ENCODE measurements at regions not wholly inside any gene's neighbourhood (a gene's known extent, or its start where the extent isn't known, plus 50 kb on each side); places are given as distances from the start of the nearest gene placed in this dataset.

DNA sequence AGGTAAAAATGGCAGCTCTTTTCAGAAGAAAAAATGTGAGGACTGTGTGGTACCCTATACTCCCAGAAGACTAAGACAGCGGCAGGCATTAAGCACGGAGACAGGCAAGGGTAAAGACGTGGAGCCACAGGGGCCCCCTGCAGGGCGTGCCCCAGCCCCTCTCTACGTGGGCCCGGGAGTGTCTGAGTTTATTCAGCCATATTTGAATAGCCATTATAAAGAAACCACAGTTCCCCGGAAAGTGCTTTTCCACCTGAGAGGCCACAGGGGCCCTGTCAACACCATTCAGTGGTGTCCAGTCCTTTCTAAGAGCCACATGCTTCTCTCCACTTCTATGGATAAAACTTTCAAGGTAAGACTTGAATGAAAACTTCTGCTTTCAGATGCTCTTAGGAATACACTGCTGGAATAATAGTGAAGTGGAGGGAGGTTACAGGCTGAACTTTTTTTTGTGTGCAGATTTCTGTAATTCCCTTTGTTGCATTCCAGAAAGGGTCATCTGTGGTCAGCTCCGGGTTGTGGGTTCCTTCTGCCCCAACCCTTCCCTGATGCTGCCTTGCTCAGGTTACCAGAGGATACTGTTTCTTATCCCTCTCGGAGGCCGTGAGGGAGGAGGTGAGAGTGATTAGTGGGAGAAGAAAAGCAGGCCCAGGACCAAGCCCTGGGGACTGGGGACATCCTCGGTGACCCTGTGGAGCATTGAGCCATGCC is 58.4 kb downstream of the SLC25A47 start:
- no peak for DNase-seq

DNA sequence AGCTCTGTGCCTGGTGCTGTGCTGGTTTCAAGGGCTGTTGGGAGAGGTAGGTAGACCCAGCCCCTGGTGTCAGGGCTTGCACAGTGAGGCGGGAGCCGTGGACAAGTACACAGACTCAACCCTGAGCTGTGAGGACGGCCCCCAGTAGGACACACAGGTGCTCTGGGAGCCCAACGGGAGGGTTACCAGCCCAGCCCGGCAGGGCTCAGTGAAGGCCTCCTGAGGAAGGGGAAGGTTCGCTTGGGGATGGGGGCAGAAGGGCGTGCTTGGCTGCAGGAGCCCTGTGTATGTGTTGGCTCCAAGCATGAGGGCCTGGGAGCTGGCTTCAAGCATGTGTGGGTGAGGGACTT is 58.9 kb downstream of the SLC25A47 start:
- no peak for DNase-seq

DNA sequence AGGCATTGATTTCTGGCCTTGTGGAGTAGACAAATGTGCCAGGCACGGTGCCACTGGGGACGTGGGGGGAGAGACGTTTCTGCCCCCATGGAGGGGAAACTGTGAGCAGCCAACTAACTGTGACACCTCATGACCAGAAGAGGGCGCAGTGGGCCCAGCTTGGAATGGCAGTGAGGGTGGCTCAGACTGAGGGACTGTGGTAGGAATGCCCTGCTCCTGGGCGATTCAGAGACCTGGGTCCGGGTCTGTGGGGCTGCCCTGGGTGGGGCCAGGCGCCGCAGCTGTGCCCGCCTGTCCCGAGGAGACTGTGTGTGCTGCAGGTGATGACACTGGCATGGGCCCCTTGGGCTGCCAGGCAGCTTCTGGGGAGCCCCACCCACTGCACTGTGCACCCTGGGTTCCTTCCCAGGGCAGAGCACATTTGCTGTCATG is 60.6 kb downstream of the SLC25A47 start:
- peak; percentile 72 for DNase-seq

DNA sequence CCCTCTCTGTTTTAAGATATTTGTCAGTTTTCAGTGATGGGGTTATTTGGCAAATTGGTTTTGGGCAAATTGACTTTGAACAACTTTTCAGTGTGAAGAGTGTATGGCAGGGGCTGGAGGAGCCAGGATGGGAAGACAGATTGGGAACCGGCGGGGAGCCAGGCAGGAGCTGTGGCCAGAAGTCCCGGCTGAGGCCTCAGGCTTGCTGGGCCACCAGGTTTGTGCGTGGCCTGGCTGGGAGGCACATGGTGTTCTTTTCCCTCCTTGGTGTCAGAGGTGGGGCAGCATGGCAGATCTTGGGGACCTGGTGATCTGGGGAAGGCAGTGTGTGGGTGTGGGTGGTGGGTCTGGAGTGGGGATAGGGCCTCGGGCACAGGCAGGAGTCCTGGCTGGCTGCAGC is 61.1 kb downstream of the SLC25A47 start:
- DNase-seq = no peak

DNA sequence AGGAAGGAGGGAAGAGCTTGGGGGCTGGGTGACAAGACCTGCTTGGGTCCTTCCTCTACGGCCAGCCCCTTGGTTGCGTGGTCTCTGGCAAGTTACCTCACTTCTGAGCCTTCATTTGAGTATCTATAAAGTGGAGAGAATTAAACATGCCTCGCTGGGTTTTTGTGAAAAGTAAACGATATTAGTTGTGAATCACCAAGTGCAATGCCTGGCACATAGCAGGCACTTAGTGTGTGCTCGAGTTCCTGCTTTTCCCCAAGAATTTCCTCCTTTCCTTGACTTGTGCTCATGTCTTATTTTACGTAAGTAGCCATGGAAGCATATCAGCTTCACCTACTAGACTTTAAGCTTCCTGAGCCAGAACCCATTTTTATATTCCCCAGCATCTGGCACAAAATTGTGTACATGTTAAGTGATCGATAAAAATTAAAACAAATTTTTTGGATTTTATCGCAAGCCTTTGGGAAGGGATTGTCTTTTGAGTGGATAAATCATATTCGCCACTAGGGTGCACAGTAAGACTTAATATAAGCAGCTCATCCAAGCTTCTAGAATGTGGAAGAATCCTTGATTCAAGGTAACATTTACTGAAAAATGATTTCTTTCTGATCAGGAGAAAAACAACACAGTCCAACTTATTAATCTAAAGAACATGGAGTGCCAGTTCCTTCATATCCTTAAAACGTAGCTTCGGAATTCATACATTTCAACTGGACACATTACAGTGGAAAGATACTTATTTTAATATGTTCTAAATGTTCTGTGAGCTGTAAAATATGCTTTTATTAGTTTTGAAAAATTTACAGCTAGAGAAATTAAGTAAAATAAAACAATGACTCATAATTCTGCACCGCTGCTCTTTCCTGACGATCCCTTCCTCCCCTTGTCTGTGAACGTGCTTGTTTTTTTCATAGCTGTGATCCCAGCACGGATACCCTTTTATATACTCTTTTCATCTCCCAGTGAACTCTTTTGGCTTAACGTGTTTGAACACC is 62.0 kb downstream of the SLC25A47 start:
- peak; percentile 9 for DNase-seq

DNA sequence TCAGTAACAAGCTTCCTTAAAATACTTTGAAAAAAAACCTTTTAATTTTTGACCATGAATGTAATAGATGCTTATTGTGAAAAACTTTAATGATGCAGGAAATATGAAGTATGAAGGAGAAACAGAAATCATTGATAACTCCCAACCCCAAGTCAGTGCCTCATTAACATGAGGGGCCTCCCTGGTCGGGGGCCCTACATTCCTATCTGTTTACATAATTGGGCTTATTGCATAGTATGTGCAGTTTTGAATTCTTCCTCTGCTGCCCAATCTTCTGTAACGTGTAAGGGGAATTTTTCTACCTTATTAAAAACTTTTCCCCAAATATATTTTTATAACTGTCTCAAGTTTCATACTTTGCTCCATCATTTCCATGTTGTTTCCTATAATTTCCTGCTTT is 63.0 kb downstream of the SLC25A47 start:
- no peak for DNase-seq

DNA sequence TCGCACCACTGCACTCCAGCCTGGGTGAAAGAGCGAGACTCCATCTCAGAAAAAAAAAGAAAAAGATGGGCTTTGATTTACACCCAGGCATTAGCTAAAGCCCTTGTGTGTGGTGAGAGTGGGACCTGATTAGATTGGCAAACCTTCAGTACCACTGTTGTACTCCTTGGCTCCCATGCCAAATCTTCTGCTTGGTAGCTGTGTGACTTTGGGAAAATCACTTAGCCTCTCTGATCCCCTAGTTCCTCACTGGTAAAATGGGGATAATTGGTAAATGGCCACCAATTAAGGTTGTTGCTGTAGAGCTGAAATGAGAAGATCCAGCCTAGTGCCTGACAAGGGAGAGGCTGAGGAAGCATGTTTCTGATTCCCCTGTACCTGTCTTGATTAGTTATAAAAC is 63.7 kb downstream of the SLC25A47 start:
- no peak for DNase-seq

DNA sequence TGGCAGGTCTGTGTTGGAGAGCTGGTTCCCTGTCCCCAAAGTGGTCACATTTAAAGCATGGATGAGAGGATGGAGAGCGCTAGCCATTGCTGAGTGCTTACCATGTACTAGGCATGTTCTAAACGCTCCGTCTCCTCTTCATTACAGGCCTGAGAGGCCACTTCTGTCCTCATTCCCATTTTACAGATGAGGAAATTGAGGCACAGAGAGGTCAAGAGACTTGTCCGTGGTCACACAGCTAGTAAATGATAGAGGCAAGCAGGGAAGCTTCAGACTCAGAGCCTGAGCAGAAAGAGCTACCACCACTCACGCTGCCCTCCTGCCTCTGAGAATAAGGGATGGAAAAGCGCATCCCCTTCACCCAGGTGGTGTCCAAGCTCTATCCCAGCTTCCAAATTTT is 64.3 kb downstream of the SLC25A47 start:
- no peak for DNase-seq

DNA sequence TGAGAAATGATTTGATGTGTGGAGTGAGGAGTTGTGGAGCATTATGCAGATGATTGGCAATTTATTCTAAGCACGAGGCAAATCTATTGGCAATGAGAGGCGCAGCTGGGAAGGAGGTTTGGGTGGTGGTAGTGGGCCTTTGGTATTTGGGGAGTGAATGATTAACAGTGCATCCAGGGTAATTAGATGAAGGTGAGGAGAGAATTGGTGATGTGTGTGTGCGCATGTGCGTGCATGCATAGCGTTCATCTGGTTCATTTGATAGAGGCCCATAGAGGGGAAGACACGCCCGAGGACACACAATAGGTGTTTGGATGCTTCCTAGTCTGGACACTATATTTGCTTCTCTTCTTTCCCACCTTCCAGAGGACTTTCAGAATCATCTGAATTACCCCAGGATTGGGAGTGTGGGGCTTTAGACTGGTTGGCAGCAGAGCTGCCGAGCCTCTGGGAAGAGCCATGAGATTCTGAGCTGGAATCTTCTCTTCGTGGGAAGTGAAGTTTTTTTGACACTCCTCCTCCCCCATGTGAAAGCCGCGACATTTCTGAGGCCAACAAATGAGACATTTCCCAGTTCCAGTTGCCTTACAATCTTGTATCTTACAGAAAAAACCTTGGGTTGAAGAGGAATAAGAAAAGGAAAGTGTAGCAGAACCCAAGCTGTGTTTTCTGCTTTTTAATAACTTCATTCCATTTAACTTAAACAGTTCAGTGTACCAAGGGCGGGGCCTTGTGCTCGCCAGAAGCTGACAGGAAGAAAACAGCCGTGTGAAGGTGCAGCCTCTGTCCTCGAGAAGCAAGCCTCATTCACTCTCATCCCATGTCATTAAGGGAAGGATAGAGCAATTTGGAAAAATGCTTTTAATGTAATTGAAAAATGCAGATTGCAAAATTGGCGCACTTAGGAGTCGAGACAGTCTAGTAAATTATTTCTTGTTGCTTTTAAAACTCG is 65.2 kb downstream of the SLC25A47 start:
- DNase-seq = no peak

DNA sequence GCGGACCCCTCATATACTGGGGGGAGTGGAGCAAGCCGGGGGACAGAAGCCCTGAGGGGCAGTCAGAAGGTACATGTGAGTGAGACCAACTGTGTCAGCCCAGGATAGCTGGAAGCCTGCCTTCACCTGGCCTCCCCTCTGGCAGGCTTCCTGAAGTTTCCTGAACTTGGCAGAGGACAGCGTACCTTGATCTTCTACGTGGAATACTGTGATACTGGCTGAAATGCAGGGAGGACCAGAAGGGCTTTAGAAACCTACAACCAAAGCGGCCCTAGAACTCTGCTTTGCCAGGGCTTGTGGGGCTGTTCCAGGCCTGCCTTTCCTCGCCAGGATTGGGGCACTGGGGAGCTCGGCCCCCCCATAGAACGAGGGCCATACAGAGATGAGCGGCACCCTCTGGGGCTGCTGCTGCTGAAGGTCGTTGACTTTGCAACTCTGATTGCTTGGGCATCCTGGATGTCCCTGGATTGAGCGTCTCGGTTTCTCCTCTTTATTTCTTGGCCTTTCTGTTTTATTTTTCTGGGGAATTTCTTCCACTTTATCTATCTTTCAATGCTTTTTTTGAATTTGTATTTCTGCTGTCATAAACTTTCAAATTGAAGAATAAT is 66.5 kb downstream of the SLC25A47 start:
- DNase-seq = no peak

DNA sequence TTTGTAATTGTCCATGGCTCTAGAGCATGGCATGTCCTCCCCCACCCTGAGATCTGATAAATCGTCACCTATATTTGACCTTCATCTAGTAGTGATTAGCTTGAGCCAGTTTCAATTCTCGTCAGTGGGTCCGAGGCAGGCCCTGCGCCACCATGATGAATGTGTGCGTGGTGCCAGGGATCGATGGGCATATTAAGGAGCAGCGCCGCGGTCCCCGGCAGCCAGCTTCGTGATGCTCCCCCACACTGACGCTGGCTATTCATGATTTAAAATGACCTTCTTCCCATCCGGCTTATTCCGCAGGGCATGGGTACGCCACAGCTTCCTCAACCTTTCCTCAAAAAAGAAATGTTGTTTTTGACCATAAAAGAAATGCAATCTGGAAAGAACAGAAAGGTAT is 68.0 kb downstream of the SLC25A47 start:
- no peak for DNase-seq

DNA sequence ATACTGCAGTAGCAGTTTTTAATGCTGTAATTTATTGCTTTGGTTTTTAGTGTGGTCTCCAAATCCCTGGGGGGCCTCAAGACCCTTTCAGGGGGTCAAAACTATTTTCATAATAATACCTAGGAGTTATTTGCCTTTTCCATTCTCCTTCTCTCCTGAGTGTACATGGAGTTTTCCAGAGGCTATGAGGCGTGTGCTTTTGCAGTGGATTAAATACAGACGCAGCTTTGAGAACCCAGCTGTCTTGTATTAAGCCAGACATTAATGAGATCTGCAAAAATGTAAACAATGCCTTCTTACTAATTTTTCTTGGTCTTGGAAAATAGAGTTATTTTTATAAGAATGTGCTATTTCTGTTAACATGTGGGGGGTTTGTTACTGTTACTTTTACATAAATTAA is 68.6 kb downstream of the SLC25A47 start:
- DNase-seq = no peak

DNA sequence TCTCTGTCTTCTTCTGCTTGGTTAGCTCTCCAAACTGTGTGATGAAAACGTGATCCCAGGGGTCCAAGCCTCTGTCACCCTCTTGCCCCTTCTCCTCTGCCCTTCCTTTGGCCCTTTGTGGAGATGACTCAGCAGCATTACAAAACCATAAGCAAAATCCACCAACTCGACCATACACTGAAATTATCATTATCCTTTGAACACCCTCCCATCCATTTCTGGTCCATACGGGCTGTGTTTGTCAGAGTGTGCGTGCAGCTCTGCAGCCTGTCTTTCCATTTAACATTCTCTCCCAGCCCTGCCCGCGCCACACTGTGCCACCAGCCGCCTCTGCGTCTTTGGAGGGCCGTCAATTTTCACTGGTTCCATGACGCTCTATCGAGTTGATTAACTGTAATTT is 69.2 kb downstream of the SLC25A47 start:
- DNase-seq = no peak

DNA sequence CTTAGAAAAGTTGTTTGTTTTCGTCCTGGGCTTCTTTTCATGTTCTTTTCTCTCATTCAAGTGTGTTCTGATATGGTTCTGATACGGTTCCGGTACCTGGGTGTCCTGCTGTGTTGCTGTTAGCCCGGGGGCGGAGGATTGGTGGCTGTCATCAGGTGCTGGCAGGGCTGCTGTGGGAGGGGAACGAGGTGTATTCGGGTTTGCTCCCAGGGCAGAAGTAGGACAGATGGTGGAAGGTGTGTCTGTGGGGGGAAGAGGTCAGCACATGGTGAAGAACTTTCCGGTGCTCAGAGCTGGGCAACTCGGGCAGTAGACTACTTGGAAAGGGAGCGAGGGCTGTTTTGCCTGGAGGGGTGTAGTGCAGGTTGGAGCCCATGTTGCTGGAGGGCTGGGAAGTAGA is 70.2 kb downstream of the SLC25A47 start:
- DNase-seq = no peak

DNA sequence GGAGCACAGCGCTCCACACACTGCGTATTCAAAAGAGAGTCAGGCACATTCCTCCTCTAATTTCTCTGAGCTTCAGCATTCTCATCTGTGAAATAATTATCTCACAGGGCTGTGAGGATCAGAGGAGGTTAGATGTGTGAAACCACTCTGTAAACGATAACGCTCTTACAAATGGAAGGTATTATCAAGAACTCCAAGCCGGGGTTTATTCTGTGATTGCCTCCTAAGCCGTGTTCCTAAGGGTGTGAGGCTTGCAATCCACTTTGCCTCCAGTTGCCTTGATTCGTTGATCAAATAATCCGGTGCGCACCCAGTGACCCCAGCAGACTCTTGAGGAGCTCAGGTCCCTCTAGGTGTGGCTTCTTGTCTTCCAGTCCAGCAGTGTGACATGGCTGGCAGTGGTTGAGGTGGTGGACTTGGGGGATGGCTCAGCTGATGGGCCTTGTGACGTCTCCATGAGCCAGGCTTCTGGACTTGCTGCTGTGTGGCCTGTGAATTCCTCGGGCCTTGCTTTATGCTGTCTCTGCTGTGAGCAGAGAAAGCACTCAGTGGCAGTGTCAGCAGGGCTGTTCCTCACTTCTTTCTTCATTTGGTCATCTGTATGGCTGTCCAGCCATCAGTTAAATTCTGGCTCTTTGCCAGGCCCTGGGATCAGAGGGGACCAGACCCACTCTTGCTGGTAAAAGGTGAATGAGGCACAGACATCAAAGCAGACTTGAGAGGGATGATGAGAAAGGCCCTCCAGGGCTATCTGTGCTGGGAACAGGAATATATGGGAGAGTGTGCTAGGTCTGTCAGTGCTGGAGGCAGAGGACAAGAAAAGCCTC is 71.0 kb downstream of the SLC25A47 start:
- DNase-seq = peak; percentile 2

DNA sequence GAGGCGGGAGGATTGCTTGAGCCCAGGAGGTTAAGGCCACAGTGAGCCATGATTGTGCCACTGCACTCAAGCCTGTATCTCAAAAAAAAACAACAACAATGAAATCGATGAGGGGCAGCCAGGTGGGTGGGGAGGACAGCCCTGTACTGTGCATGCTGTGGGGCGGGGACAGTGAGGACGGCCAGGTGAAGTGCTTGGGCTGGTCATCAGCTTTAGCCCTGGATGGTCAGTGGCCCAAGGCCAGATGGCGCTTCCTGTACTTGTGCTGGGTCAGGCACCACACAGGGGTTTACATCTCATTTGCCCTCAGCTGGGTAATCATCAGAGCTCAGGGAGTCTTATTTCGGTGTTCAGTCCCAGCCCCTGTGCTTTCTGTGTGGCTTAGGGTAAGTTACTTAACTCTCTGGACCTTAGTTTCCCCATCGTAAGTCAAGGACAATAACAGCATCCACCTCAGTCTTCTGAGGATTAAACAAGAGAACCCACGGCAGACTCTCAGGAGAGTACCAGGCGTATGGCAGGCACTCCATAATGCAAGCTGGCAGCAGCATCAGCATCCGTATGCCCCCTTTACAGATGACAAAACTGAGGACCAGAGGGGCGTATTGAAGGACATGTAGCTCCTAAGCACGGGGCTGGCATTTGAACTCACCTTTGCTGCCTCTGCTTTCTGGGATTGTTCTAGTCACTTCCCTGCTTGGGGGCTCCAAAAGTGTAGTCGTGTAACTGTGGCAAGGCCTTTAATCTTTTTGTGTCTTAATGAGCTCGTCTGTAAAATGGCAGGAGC is 71.9 kb downstream of the SLC25A47 start:
- no peak for DNase-seq

DNA sequence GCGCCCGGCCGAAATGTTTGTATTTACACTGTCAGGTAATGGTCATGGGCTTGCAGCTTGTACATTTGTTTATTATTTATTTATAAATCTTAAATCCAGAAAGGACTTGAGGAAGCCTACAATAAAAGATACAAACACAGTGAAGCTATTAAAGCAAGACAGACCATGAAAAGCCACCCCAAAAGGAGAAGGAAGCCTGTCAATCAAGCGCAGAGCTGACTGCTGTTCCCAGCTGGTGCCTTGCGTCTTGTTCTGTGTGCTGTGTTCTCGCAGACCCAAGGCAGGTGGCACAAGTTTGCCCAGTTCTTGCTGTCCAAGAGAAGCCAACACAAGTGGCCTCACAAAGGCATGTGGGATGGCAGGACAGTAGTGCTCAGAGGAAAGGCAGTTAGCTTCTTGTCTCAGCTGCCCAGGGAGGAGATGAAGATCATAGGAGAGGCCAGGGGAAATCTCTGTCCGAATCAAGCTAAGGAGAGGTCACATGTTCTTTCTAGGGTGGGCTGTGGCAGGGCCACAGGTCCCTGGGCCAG is 73.2 kb downstream of the SLC25A47 start:
- DNase-seq = no peak

DNA sequence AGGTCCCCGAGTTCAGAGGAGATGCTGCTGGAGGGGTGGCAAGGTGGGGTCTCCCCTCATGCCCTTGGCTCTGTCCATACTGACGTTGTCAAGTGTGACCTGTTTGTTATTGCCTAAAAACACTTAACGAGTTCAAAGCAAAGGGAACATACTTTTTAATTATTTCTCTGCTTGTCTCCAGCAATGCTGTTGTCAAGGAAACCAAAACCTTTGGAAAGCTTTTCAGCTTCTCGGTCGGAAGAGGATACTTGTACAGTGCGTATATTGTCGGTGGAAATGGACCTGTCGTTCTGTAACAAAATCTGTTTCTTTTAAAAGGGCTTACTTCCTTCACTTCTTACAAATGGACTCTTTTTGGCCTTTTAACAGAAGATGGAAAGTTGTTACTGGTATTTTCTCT is 73.9 kb downstream of the SLC25A47 start:
- no peak for DNase-seq

DNA sequence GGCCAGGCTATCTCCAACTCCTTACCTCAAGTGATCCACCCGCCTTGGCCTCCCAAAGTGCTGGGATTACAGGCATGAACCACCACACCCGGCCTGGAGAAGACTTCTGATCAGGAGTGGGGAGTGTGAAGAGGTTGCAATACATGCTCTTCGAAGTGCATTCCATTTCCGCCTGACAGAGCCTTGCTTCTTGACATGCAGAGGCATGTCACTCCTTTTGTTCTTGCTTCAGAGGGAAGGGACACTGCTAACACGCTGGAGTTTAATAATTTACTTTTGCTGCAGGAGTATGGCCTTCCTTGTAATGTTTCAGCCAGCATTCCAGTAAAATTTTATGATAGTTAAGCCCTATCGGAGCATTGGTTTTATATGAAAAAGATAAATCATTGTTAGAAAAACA is 74.9 kb downstream of the SLC25A47 start:
- no peak for DNase-seq

DNA sequence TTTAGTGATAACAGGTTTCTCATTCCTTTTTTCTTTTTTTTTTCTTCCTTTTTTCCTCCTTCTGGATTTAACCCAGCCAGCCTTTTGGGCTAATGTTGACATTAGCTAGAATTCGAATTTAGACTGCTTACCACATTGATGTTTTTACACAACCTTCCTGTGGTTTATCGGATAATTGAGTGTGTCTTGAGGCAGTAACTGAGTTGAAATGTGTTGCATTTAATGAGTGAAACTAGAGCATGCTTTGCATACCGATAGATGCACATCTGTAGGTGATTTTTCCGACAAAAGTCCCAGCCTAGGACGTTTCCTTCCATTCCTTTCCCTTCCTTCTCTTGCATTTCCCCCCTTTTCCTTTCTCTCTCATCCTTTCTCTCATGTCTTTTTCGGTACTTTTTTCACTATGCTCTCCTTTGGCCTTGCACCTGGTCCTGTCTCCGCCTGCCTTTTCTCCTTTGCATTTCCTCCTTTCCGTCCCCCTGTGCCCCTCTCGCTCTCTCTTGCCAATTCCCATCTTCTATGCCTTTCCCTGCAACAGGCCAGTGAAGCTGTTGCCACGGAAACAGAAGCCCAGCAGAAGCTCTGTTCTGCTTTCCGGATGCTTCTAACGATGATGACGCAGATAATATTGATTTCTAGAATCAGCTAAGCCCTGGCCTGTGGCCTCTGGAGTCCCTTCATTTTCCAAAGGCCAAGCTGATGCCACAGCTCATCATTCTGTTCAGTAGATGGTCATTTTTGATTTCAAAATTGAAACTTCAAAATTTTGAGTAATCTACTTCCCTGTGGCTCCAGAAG is 76.1 kb downstream of the SLC25A47 start:
- DNase-seq = no peak

Data from CD4-positive, alpha-beta T cell treated with Interleukin-17A for 1 hour (primary cell).